Endothelial cell (in vitro differentiated cells): ENCODE measurements at regions not wholly inside any gene's neighbourhood (a gene's known extent, or its start where the extent isn't known, plus 50 kb on each side); places are given as distances from the start of the nearest gene placed in this dataset.

ENCODE experiments used
- DNase-seq: peaks from one replicate; pipeline ENCODE4 v3.0.0; 2021; ENCODE audit warnings: low spot score
- H3K27ac Mint-ChIP-seq: one replicate; pipeline ENCODE4 v1.8.0; 2021; ENCODE audit warnings: mixed read lengths, inconsistent platforms; ENCODE audit not compliant: unreplicated experiment
- H3K27me3 Mint-ChIP-seq: one replicate; pipeline ENCODE4 v1.8.0; 2021; ENCODE audit warnings: mild to moderate bottlenecking, moderate library complexity, mixed read lengths, inconsistent platforms; ENCODE audit not compliant: unreplicated experiment
- H3K36me3 Mint-ChIP-seq: one replicate; pipeline ENCODE4 v1.8.0; 2021; ENCODE audit warnings: mild to moderate bottlenecking, low read depth, mixed read lengths, inconsistent platforms; ENCODE audit not compliant: unreplicated experiment
- H3K4me1 Mint-ChIP-seq: one replicate; pipeline ENCODE4 v1.8.0; 2021; ENCODE audit warnings: mild to moderate bottlenecking, mixed read lengths, inconsistent platforms; ENCODE audit not compliant: unreplicated experiment
- H3K4me3 Mint-ChIP-seq: one replicate; pipeline ENCODE4 v1.8.0; 2021; ENCODE audit warnings: mild to moderate bottlenecking, mixed read lengths, inconsistent platforms; ENCODE audit not compliant: unreplicated experiment
- H3K9me3 Mint-ChIP-seq: one replicate; pipeline ENCODE4 v1.8.0; 2021; ENCODE audit warnings: mixed read lengths, inconsistent platforms; ENCODE audit not compliant: unreplicated experiment
- CTCF ChIP-seq: fragments of 200-600 bp; sonication (generic); IDR thresholded peaks from one replicate; pipeline ENCODE4 v1.5.0; 2021; ENCODE audit warnings: antibody characterized with exemption; ENCODE audit not compliant: unreplicated experiment

- H3K27ac Mint-ChIP-seq: no peak overlapping the region
- no peaks in the 10 kb centered on the region for H3K9me3 Mint-ChIP-seq
- H3K4me1 Mint-ChIP-seq: peaks cover 4% of the 10 kb centered on the region
- TF ChIP-seq CTCF: no peak
- peaks cover 2% of the 10 kb centered on the region for H3K27me3 Mint-ChIP-seq
- H3K4me3 Mint-ChIP-seq: no peak overlapping the region
- no peak for DNase-seq
- no peaks in the 10 kb centered on the region for H3K36me3 Mint-ChIP-seq
These were observed 152.7 kb upstream of the CDH11 start for GRCh38 chr16:65274566-65274965.

DNA sequence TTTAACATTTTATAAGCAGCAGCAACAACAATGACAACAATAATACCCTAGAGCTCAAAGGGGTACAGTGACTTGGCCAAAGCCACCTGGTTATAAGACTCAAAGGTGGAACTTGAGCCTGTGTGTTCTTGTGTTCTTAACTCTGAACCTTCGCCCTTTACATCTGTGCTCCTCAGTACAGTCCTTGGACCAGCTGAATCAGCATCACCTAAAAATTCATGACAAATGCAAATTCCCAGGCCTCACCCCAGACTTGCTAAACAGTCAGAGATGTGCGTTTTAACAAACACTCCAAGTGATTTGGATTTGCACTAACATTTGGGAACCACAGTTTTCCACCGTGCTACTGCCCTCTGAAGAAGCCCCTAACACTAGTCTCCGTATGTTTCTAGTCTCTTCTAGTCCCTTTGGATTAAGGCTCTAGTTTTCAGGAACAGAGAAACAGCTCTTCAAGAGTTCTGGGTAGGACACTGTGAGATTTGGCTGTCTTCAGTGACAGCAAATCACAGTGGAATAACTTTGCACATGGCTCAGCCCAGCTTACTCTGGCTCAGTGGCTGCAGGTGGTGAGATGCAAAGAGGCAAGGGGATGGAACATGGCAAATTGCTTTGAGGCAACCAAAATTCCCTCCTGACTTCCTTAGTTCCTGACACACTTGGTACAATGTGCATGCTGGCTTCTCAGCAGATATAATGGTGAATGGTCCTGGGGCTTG, 151.0 kb upstream of the CDH11 start:
- peaks cover 10% of the 10 kb centered on the region for H3K4me1 Mint-ChIP-seq
- DNase-seq: no peak
- no peak for TF ChIP-seq CTCF
- no peaks in the 10 kb centered on the region for H3K9me3 Mint-ChIP-seq
- H3K27me3 Mint-ChIP-seq: peaks cover 3% of the 10 kb centered on the region
- H3K36me3 Mint-ChIP-seq: no peaks in the 10 kb centered on the region
- H3K4me3 Mint-ChIP-seq: no peak overlapping the region
- H3K27ac Mint-ChIP-seq: no peak overlapping the region

DNA sequence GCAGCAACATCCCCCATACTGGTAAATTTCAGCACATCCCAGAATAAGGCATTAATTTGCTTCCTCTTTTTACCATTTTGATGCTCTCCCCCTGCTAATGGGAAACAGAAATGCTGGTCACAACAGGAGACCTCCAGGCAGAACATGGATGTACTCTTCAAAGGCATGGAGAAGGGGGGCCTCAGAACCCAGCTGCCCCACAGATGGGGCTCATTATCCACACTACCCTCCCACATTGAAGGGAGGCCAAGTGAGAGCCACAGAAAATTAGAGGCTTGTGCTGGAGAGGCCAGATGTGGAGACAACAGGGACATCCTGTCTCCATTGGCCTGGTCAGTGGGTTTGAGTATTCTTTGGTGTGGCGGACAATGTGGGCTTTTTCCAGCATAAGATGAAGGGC, 150.1 kb upstream of the CDH11 start:
- peaks cover 10% of the 10 kb centered on the region for H3K4me1 Mint-ChIP-seq
- H3K36me3 Mint-ChIP-seq: no peaks in the 10 kb centered on the region
- H3K9me3 Mint-ChIP-seq: no peaks in the 10 kb centered on the region
- H3K27ac Mint-ChIP-seq: no peak overlapping the region
- DNase-seq: no peak
- no peak overlapping the region for H3K4me3 Mint-ChIP-seq
- H3K27me3 Mint-ChIP-seq: peaks cover 3% of the 10 kb centered on the region
- TF ChIP-seq CTCF: no peak

- no peak for TF ChIP-seq CTCF
- H3K36me3 Mint-ChIP-seq: no peaks in the 10 kb centered on the region
- no peak for DNase-seq
- H3K4me1 Mint-ChIP-seq: peaks cover 6% of the 10 kb centered on the region
- no peaks in the 10 kb centered on the region for H3K9me3 Mint-ChIP-seq
- peaks cover 1% of the 10 kb centered on the region for H3K27me3 Mint-ChIP-seq
- no peak overlapping the region for H3K4me3 Mint-ChIP-seq
- no peak overlapping the region for H3K27ac Mint-ChIP-seq
These were observed 146.5 kb upstream of the CDH11 start for GRCh38 chr16:65268331-65268730.

DNA sequence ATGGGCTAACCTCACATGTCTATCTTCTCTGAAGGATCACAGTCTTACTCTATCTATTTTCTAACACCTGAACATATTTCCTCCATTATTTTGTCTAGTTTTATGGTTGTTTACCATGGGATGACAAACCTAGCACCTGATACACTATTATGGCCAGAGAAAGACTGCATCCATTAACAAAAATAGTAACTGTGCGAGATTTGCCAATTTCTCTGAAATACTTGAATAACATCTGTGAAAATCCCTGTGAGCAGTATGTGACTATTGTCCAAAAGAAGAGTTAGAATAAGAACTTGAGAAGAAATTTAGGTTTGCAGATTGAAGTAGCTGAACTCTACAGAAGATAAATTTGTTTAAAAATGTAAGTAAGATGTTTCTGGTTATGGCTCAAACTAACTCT, 142.0 kb upstream of the CDH11 start:
- peaks cover 6% of the 10 kb centered on the region for H3K4me1 Mint-ChIP-seq
- H3K27me3 Mint-ChIP-seq: no peaks in the 10 kb centered on the region
- DNase-seq: no peak
- no peaks in the 10 kb centered on the region for H3K9me3 Mint-ChIP-seq
- TF ChIP-seq CTCF: no peak
- H3K36me3 Mint-ChIP-seq: no peaks in the 10 kb centered on the region
- H3K4me3 Mint-ChIP-seq: no peak overlapping the region
- H3K27ac Mint-ChIP-seq: no peak overlapping the region
